Activated naive CD4-positive, alpha-beta T cell treated with anti-CD3 and anti-CD28 coated beads for 36 hours (primary cell): ENCODE measurements at regions not wholly inside any gene's neighbourhood (a gene's known extent, or its start where the extent isn't known, plus 50 kb on each side); places are given as distances from the start of the nearest gene placed in this dataset.
"Not testable (repeated sequence)": the region's sequence is repeated elsewhere in the genome, so short reads cannot be mapped to it uniquely, and the experiment has no call there.

Experiments used
- CTCF ChIA-PET: fragments of 350-600 bp; sonication (Branson Sonifier 250); formaldehyde crosslinking; loops from one replicate; lab custom pipeline; 2021; ENCODE audit warnings: antibody characterized with exemption; lab: Charles Lee
- DNase-seq: peaks from one replicate; pipeline ENCODE4 v3.0.0-alpha.2; 2020
- H3K27ac Mint-ChIP-seq: one replicate; pipeline ENCODE4 v1.8.0; 2021; ENCODE audit warnings: mild to moderate bottlenecking, mixed read lengths
- H3K27me3 Mint-ChIP-seq: one replicate; pipeline ENCODE4 v1.8.0; 2021; ENCODE audit warnings: low read depth, mixed read lengths
- H3K36me3 Mint-ChIP-seq: one replicate; pipeline ENCODE4 v1.8.0; 2021; ENCODE audit warnings: low read depth, mixed read lengths
- H3K4me1 Mint-ChIP-seq: one replicate; pipeline ENCODE4 v1.8.0; 2021; ENCODE audit warnings: low read depth, mixed read lengths
- H3K4me3 Mint-ChIP-seq: one replicate; pipeline ENCODE4 v1.8.0; 2021; ENCODE audit warnings: mild to moderate bottlenecking, moderate library complexity, mixed read lengths
- H3K9me3 Mint-ChIP-seq: one replicate; pipeline ENCODE4 v1.8.0; 2021; ENCODE audit warnings: mixed read lengths
- intact Hi-C: fragments of 100-400 bp; cut with micrococcal nuclease; formaldehyde crosslinking; loops from one replicate; pipeline ENCODE4 v1.15.1; 2023

GRCh38 chr3:104176706-104177105, 1190.0 kb upstream of the ALCAM start:
- H3K9me3 Mint-ChIP-seq, result no peaks in the 10 kb centered on the region
- H3K27me3 Mint-ChIP-seq, result no peaks in the 10 kb centered on the region
- no peak overlapping the region for H3K27ac Mint-ChIP-seq
- no peak overlapping the region for H3K4me3 Mint-ChIP-seq
- H3K36me3 Mint-ChIP-seq, result no peaks in the 10 kb centered on the region
- no peaks in the 10 kb centered on the region for H3K4me1 Mint-ChIP-seq
- intact Hi-C loops, result no loop called here
- CTCF ChIA-PET, result no interaction called here
- no peak for DNase-seq

GRCh38 chr3:104178680-104179079, 1188.0 kb upstream of the ALCAM start:
- Mint-ChIP-seq H3K9me3 (no peaks in the 10 kb centered on the region), H3K27me3 (no peaks in the 10 kb centered on the region), H3K27ac (no peak overlapping the region), H3K4me3 (no peak overlapping the region), H3K4me1 (no peaks in the 10 kb centered on the region), H3K36me3 (no peaks in the 10 kb centered on the region)
- intact Hi-C loops, result no loop called here
- no peak for DNase-seq
- CTCF ChIA-PET, result no interaction called here

GRCh38 chr3:104180906-104181305, 1185.8 kb upstream of the ALCAM start:
- intact Hi-C loops, result no loop called here
- H3K36me3 Mint-ChIP-seq, result no peaks in the 10 kb centered on the region

GRCh38 chr3:104190681-104191080, 1176.0 kb upstream of the ALCAM start:
- CTCF ChIA-PET, result no interaction called here
- no peak overlapping the region for H3K4me3 Mint-ChIP-seq
- no peaks in the 10 kb centered on the region for H3K4me1 Mint-ChIP-seq
- H3K27ac Mint-ChIP-seq, result no peak overlapping the region
- H3K9me3 Mint-ChIP-seq, result no peaks in the 10 kb centered on the region
- DNase-seq, result no peak
- no peaks in the 10 kb centered on the region for H3K36me3 Mint-ChIP-seq
- intact Hi-C loops, result no loop called here
- no peaks in the 10 kb centered on the region for H3K27me3 Mint-ChIP-seq

More at GRCh38 chr3:104180906-104181305, 1185.8 kb upstream of the ALCAM start:
- Mint-ChIP-seq H3K9me3 (no peaks in the 10 kb centered on the region), H3K27me3 (no peaks in the 10 kb centered on the region), H3K4me1 (no peaks in the 10 kb centered on the region), H3K4me3 (no peak overlapping the region), H3K27ac (no peak overlapping the region)
- DNase-seq, result no peak
- CTCF ChIA-PET, result no interaction called here

GRCh38 chr3:104198131-104198530, 1168.6 kb upstream of the ALCAM start:
- Mint-ChIP-seq H3K4me3 (no peak overlapping the region), H3K36me3 (no peaks in the 10 kb centered on the region), H3K9me3 (no peaks in the 10 kb centered on the region), H3K27ac (no peak overlapping the region), H3K27me3 (no peaks in the 10 kb centered on the region), H3K4me1 (no peaks in the 10 kb centered on the region)
- intact Hi-C loops, result no loop called here
- CTCF ChIA-PET, result no interaction called here
- no peak for DNase-seq

- Mint-ChIP-seq H3K4me1 (no peaks in the 10 kb centered on the region), H3K27me3 (no peaks in the 10 kb centered on the region), H3K27ac (no peak overlapping the region), H3K36me3 (no peaks in the 10 kb centered on the region), H3K4me3 (no peak overlapping the region), H3K9me3 (peaks cover 2% of the 10 kb centered on the region)
- CTCF ChIA-PET, result no interaction called here
- DNase-seq, result no peak
- intact Hi-C loops, result no loop called here
Observed at GRCh38 chr3:104206925-104207324, 1159.8 kb upstream of the ALCAM start.

GRCh38 chr3:104214277-104214676, 1152.4 kb upstream of the ALCAM start:
- no peak overlapping the region for H3K4me3 Mint-ChIP-seq
- H3K27ac Mint-ChIP-seq, result no peak overlapping the region
- H3K9me3 Mint-ChIP-seq, result peaks cover 3% of the 10 kb centered on the region
- intact Hi-C loops, result no loop called here
- no peaks in the 10 kb centered on the region for H3K36me3 Mint-ChIP-seq
- H3K4me1 Mint-ChIP-seq, result no peaks in the 10 kb centered on the region
- DNase-seq, result no peak
- CTCF ChIA-PET, result no interaction called here
- H3K27me3 Mint-ChIP-seq, result no peaks in the 10 kb centered on the region

GRCh38 chr3:104214937-104215336, 1151.8 kb upstream of the ALCAM start:
- H3K4me3 Mint-ChIP-seq, result no peak overlapping the region
- DNase-seq, result no peak
- no peak overlapping the region for H3K27ac Mint-ChIP-seq
- CTCF ChIA-PET, result no interaction called here
- H3K9me3 Mint-ChIP-seq, result peaks cover 3% of the 10 kb centered on the region
- H3K4me1 Mint-ChIP-seq, result no peaks in the 10 kb centered on the region
- H3K36me3 Mint-ChIP-seq, result no peaks in the 10 kb centered on the region
- intact Hi-C loops, result no loop called here
- H3K27me3 Mint-ChIP-seq, result no peaks in the 10 kb centered on the region

GRCh38 chr3:104219046-104219445, 1147.7 kb upstream of the ALCAM start:
- CTCF ChIA-PET, intact Hi-C loops, H3K4me1 Mint-ChIP-seq, H3K27me3 Mint-ChIP-seq, H3K4me3 Mint-ChIP-seq, H3K27ac Mint-ChIP-seq, H3K36me3 Mint-ChIP-seq, DNase-seq: not testable (repeated sequence)
- H3K9me3 Mint-ChIP-seq, result peaks cover 15% of the 10 kb centered on the region

GRCh38 chr3:104234442-104235194, 1132.1 kb upstream of the ALCAM start:
- no peak for DNase-seq
- H3K27ac Mint-ChIP-seq, result no peak overlapping the region
- intact Hi-C loops, result no loop called here
- H3K36me3 Mint-ChIP-seq, result no peaks in the 10 kb centered on the region
- CTCF ChIA-PET, result interaction anchor here (0.7 kb wide), 1 partner anchor 566 kb away, joined by 7 read pairs; no protein-coding TSS in a partner anchor
- H3K4me3 Mint-ChIP-seq, result no peak overlapping the region
- no peaks in the 10 kb centered on the region for H3K27me3 Mint-ChIP-seq
- no peaks in the 10 kb centered on the region for H3K9me3 Mint-ChIP-seq
- H3K4me1 Mint-ChIP-seq, result no peaks in the 10 kb centered on the region

GRCh38 chr3:104244680-104245220, 1122.0 kb upstream of the ALCAM start:
- Mint-ChIP-seq H3K9me3 (peaks cover 3% of the 10 kb centered on the region), H3K27ac (no peak overlapping the region), H3K4me1 (no peaks in the 10 kb centered on the region), H3K36me3 (no peaks in the 10 kb centered on the region), H3K4me3 (no peak overlapping the region), H3K27me3 (no peaks in the 10 kb centered on the region)
- no peak for DNase-seq
- intact Hi-C loops, result no loop called here
- CTCF ChIA-PET, result no interaction called here

GRCh38 chr3:104245261-104245660, 1121.4 kb upstream of the ALCAM start:
- no peak overlapping the region for H3K4me3 Mint-ChIP-seq
- H3K27me3 Mint-ChIP-seq, result no peaks in the 10 kb centered on the region
- peaks cover 3% of the 10 kb centered on the region for H3K9me3 Mint-ChIP-seq
- intact Hi-C loops, result no loop called here
- no peaks in the 10 kb centered on the region for H3K4me1 Mint-ChIP-seq
- no peak overlapping the region for H3K27ac Mint-ChIP-seq
- H3K36me3 Mint-ChIP-seq, result no peaks in the 10 kb centered on the region
- no peak for DNase-seq
- CTCF ChIA-PET, result no interaction called here

GRCh38 chr3:104245981-104246380, 1120.7 kb upstream of the ALCAM start:
- no peak overlapping the region for H3K27ac Mint-ChIP-seq
- CTCF ChIA-PET, result no interaction called here
- H3K4me3 Mint-ChIP-seq, result no peak overlapping the region
- H3K9me3 Mint-ChIP-seq, result peaks cover 3% of the 10 kb centered on the region
- no peaks in the 10 kb centered on the region for H3K36me3 Mint-ChIP-seq
- no peak for DNase-seq
- intact Hi-C loops, result no loop called here
- H3K4me1 Mint-ChIP-seq, result no peaks in the 10 kb centered on the region
- H3K27me3 Mint-ChIP-seq, result no peaks in the 10 kb centered on the region
